HepG2 (cell line): ENCODE measurements at regions not wholly inside any gene's neighbourhood (a gene's known extent, or its start where the extent isn't known, plus 50 kb on each side); places are given as distances from the start of the nearest gene placed in this dataset.

Source experiments
- CREB1 ChIP-seq, 2 experiments: fragments of 450-650 bp in 1 of 2; IDR thresholded peaks; 2 replicates each; pipeline ENCODE4 v1.6.1; 2016 to 2017; ENCODE audit warnings: control low read depth in 1 of 2, mild to moderate bottlenecking in 1 of 2, missing compliant biosample characterization in 1 of 2, missing genetic modification characterization in 1 of 2
- DPF2 ChIP-seq: sonication (generic); formaldehyde crosslinking; IDR thresholded peaks from 2 replicates; pipeline ENCODE4 v1.4.0; 2020; ENCODE audit warnings: mild to moderate bottlenecking, low read depth, missing genetic modification reagents, borderline replicate concordance
- FOXA3 ChIP-seq: IDR thresholded peaks from 2 replicates; pipeline ENCODE4 v1.6.1; 2016; ENCODE audit warnings: missing genetic modification reagents, missing compliant biosample characterization
- FOXO1 ChIP-seq: sonication (generic); formaldehyde crosslinking; IDR thresholded peaks from 2 replicates; pipeline ENCODE4 v1.4.0; 2020; ENCODE audit warnings: missing genetic modification reagents
- GFI1 ChIP-seq: sonication (generic); formaldehyde crosslinking; IDR thresholded peaks from 2 replicates; pipeline ENCODE4 v1.5.0; 2020; ENCODE audit warnings: missing genetic modification reagents, mild to moderate bottlenecking, borderline replicate concordance
- HDAC1 ChIP-seq: sonication (generic); formaldehyde crosslinking; IDR thresholded peaks from 2 replicates; pipeline ENCODE4 v1.5.1; 2020; ENCODE audit warnings: mild to moderate bottlenecking, missing genetic modification reagents
- HHEX ChIP-seq: IDR thresholded peaks from 2 replicates; pipeline ENCODE4 v1.6.1; 2016; ENCODE audit warnings: control low read depth
- HOXA3 ChIP-seq: sonication (generic); formaldehyde crosslinking; IDR thresholded peaks from 2 replicates; pipeline ENCODE4 v1.5.0; 2020; ENCODE audit warnings: missing genetic modification reagents
- KAT7 ChIP-seq: IDR thresholded peaks from 2 replicates; pipeline ENCODE4 v1.6.1; 2018; ENCODE audit warnings: borderline replicate concordance, missing compliant biosample characterization
- LCORL ChIP-seq, 2 experiments: fragments of 450-650 bp in 1 of 2; sonication (generic) in 1 of 2; formaldehyde crosslinking in 1 of 2; IDR thresholded peaks; 2 replicates each; pipeline versions ENCODE4 v1.5.0 to v1.6.1; 2017 to 2020; ENCODE audit warnings: antibody characterized with exemption in 1 of 2, missing genetic modification reagents in 1 of 2
- MED8 ChIP-seq: sonication (generic); formaldehyde crosslinking; IDR thresholded peaks from 2 replicates; pipeline ENCODE4 v1.8.1; 2023; ENCODE audit warnings: mild to moderate bottlenecking, missing genetic modification reagents; ENCODE audit not compliant: insufficient replicate concordance
- MEIS2 ChIP-seq: sonication (generic); formaldehyde crosslinking; IDR thresholded peaks from 2 replicates; pipeline ENCODE4 v1.9.0; 2021; ENCODE audit warnings: mild to moderate bottlenecking, missing genetic modification reagents
- PHF20 ChIP-seq: sonication (generic); formaldehyde crosslinking; IDR thresholded peaks from 2 replicates; pipeline ENCODE4 v1.5.0; 2020; ENCODE audit warnings: mild to moderate bottlenecking, missing genetic modification reagents
- REL ChIP-seq: sonication (generic); formaldehyde crosslinking; conservative IDR thresholded peaks from 2 replicates; pipeline ENCODE4 v1.8.0; 2022; ENCODE audit warnings: mild to moderate bottlenecking, missing genetic modification reagents, moderate library complexity
- ZNF589 ChIP-seq: sonication (generic); formaldehyde crosslinking; conservative IDR thresholded peaks from 2 replicates; pipeline ENCODE4 v1.8.0; 2022; ENCODE audit warnings: mild to moderate bottlenecking, moderate library complexity, missing genetic modification reagents
- ZNF614 ChIP-seq: IDR thresholded peaks from 2 replicates; pipeline ENCODE4 v1.6.1; 2018; ENCODE audit warnings: missing biosample characterization, missing genetic modification reagents, inconsistent platforms, borderline replicate concordance
- ZNF775 ChIP-seq: sonication (generic); formaldehyde crosslinking; IDR thresholded peaks from 2 replicates; pipeline ENCODE4 v1.4.0; 2020; ENCODE audit warnings: missing genetic modification reagents, mild to moderate bottlenecking, moderate library complexity, borderline replicate concordance
- TF ChIP-seq, protein P1 (sequence below): sonication (generic); formaldehyde crosslinking; IDR thresholded peaks from 2 replicates; pipeline ENCODE4 v1.4.0; 2020; ENCODE audit warnings: missing genetic modification reagents, borderline replicate concordance
- TF ChIP-seq, protein P2 (sequence below): sonication (generic); formaldehyde crosslinking; conservative IDR thresholded peaks from 2 replicates; pipeline ENCODE4 v1.8.0; 2022; ENCODE audit warnings: low read depth, missing genetic modification reagents
- TF ChIP-seq, protein P3 (sequence below), 2 experiments: fragments of 450-650 bp in 1 of 2; sonication (generic) in 1 of 2; formaldehyde crosslinking; IDR thresholded peaks; 2 replicates each; pipeline versions ENCODE4 v1.5.0 to v1.8.0; 2020 to 2022; ENCODE audit warnings: mild to moderate bottlenecking in 1 of 2, missing genetic modification reagents in 1 of 2
- TF ChIP-seq, protein P4 (sequence below): sonication (generic); formaldehyde crosslinking; IDR thresholded peaks from 2 replicates; pipeline ENCODE4 v1.4.0; 2020; ENCODE audit warnings: missing genetic modification reagents; ENCODE audit errors: not compliant biosample characterization
- TF ChIP-seq, protein P5 (sequence below): sonication (generic); formaldehyde crosslinking; IDR thresholded peaks from 2 replicates; pipeline ENCODE4 v1.5.0; 2020; ENCODE audit warnings: mild to moderate bottlenecking, missing genetic modification reagents, borderline replicate concordance

DNA sequence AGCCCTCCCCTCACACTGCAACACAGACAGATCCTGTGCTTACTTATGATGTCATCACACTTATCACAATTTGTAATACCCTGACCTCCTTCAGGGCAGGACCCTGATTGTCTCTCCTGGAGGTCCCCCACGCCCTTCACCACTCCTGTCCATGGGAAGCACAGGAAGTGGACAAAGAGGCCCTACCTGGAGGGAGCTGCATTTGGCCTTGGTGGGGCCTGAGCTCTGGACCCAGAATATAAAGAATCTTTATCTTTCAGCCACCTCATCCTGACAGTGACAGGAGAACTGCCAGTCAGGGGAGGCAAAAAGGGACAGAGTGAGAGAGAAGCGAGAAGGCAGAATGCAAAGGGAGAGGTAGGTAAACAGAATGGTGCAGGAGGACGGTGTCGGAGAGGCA is 303.4 kb upstream of the N4BP1 start (continued):
- TF ChIP-seq LCORL (IDR thresholded peaks at IDR 0.05): no peak
- TF ChIP-seq LCORL (CRISPR knock-in tag; IDR thresholded peaks at IDR 0.05): 0 out of 2 replicates have a peak, but pooled peaks have one; percentile 34
- TF ChIP-seq FOXO1: no peak
- TF ChIP-seq HDAC1 (CRISPR knock-in tag): 0 out of 2 replicates have a peak, but pooled peaks have one; percentile 32
- TF ChIP-seq GFI1 (CRISPR knock-in tag): peak; percentile 56; the same call in 1 of the 2 replicates
- peak; percentile 97 for TF ChIP-seq ZNF775 (CRISPR knock-in tag)
- TF ChIP-seq, protein P1, sequence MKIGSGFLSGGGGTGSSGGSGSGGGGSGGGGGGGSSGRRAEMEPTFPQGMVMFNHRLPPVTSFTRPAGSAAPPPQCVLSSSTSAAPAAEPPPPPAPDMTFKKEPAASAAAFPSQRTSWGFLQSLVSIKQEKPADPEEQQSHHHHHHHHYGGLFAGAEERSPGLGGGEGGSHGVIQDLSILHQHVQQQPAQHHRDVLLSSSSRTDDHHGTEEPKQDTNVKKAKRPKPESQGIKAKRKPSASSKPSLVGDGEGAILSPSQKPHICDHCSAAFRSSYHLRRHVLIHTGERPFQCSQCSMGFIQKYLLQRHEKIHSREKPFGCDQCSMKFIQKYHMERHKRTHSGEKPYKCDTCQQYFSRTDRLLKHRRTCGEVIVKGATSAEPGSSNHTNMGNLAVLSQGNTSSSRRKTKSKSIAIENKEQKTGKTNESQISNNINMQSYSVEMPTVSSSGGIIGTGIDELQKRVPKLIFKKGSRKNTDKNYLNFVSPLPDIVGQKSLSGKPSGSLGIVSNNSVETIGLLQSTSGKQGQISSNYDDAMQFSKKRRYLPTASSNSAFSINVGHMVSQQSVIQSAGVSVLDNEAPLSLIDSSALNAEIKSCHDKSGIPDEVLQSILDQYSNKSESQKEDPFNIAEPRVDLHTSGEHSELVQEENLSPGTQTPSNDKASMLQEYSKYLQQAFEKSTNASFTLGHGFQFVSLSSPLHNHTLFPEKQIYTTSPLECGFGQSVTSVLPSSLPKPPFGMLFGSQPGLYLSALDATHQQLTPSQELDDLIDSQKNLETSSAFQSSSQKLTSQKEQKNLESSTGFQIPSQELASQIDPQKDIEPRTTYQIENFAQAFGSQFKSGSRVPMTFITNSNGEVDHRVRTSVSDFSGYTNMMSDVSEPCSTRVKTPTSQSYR (CRISPR knock-in tag): no peak
- no peak for TF ChIP-seq MED8 (CRISPR knock-in tag)
- no peak for TF ChIP-seq KAT7 (CRISPR knock-in tag)
- TF ChIP-seq HOXA3 (CRISPR knock-in tag): peak; percentile 52; the same call in 1 of the 2 replicates
- TF ChIP-seq, protein P2, sequence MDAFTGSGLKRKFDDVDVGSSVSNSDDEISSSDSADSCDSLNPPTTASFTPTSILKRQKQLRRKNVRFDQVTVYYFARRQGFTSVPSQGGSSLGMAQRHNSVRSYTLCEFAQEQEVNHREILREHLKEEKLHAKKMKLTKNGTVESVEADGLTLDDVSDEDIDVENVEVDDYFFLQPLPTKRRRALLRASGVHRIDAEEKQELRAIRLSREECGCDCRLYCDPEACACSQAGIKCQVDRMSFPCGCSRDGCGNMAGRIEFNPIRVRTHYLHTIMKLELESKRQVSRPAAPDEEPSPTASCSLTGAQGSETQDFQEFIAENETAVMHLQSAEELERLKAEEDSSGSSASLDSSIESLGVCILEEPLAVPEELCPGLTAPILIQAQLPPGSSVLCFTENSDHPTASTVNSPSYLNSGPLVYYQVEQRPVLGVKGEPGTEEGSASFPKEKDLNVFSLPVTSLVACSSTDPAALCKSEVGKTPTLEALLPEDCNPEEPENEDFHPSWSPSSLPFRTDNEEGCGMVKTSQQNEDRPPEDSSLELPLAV (CRISPR knock-in tag): no peak
- TF ChIP-seq, protein P3, sequence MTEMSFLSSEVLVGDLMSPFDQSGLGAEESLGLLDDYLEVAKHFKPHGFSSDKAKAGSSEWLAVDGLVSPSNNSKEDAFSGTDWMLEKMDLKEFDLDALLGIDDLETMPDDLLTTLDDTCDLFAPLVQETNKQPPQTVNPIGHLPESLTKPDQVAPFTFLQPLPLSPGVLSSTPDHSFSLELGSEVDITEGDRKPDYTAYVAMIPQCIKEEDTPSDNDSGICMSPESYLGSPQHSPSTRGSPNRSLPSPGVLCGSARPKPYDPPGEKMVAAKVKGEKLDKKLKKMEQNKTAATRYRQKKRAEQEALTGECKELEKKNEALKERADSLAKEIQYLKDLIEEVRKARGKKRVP (CRISPR knock-in tag; IDR thresholded peaks at IDR 0.05): no peak
- TF ChIP-seq, protein P4, sequence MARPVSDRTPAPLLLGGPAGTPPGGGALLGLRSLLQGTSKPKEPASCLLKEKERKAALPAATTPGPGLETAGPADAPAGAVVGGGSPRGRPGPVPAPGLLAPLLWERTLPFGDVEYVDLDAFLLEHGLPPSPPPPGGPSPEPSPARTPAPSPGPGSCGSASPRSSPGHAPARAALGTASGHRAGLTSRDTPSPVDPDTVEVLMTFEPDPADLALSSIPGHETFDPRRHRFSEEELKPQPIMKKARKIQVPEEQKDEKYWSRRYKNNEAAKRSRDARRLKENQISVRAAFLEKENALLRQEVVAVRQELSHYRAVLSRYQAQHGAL (CRISPR knock-in tag): no peak
- no peak for TF ChIP-seq ZNF589 (CRISPR knock-in tag)
- no peak for TF ChIP-seq HHEX (CRISPR knock-in tag)
- no peak for TF ChIP-seq ZNF614 (CRISPR knock-in tag)
- TF ChIP-seq DPF2 (CRISPR knock-in tag): 0 out of 2 replicates have a peak, but pooled peaks have one; percentile 30
- TF ChIP-seq FOXA3 (CRISPR knock-in tag): 0 out of 2 replicates have a peak, but pooled peaks have one; percentile 32
- TF ChIP-seq, protein P5, sequence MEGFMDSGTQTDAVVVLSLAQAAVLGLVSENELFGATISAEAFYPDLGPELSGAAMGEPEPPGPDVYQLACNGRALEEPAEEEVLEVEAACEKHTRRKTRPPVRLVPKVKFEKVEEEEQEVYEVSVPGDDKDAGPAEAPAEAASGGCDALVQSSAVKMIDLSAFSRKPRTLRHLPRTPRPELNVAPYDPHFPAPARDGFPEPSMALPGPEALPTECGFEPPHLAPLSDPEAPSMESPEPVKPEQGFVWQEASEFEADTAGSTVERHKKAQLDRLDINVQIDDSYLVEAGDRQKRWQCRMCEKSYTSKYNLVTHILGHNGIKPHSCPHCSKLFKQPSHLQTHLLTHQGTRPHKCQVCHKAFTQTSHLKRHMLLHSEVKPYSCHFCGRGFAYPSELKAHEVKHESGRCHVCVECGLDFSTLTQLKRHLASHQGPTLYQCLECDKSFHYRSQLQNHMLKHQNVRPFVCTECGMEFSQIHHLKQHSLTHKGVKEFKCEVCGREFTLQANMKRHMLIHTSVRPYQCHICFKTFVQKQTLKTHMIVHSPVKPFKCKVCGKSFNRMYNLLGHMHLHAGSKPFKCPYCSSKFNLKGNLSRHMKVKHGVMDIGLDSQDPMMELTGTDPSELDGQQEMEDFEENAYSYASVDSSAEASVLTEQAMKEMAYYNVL (CRISPR knock-in tag): peak; percentile 93
- no peak for TF ChIP-seq PHF20 (CRISPR knock-in tag)
- TF ChIP-seq MEIS2: 0 out of 2 replicates have a peak, but pooled peaks have one; percentile 39
- peak; percentile 59; the same call in 1 of the 2 replicates for TF ChIP-seq CREB1 (IDR thresholded peaks at IDR 0.05)
- TF ChIP-seq CREB1 (CRISPR knock-in tag; IDR thresholded peaks at IDR 0.05): no peak
- no peak for TF ChIP-seq REL (CRISPR knock-in tag)
